ENCODE measurements at regions not wholly inside any gene's neighbourhood (a gene's known extent, or its start where the extent isn't known, plus 50 kb on each side); places are given as distances from the start of the nearest gene placed in this dataset.

- TF ChIP-seq POLR2A (IDR thresholded peaks at IDR 0.05; ENCODE audit: low read depth, low read length) (no peak), POLR2AphosphoS5 (IDR thresholded peaks at IDR 0.05; ENCODE audit: low read depth, low read length) (no peak), SPI1 (IDR thresholded peaks at IDR 0.05; ENCODE audit: low read depth, low read length) (no peak), TAF1 (IDR thresholded peaks at IDR 0.05; ENCODE audit: low read depth, low read length) (no peak), PAX5 (IDR thresholded peaks at IDR 0.05; ENCODE audit: insufficient read depth, low read length, severe bottlenecking) (no peak), POU2F2 (IDR thresholded peaks at IDR 0.05; ENCODE audit: low read depth, low read length) (no peak)
These were observed 1299.2 kb downstream of the CNTNAP5 start for GRCh38 chr2:125324273-125324672.
